Progenitor cell of endocrine pancreas (in vitro differentiated cells): ENCODE measurements at regions not wholly inside any gene's neighbourhood (a gene's known extent, or its start where the extent isn't known, plus 50 kb on each side); places are given as distances from the start of the nearest gene placed in this dataset.

Experiments used
- DNase-seq: peaks from one replicate; pipeline ENCODE4 v3.0.0; 2021; ENCODE audit warnings: low spot score; ENCODE audit not compliant: unreplicated experiment
- H3K27ac Mint-ChIP-seq: 2 replicates; pipeline ENCODE4 v1.8.0; 2021; ENCODE audit warnings: mild to moderate bottlenecking, moderate library complexity, mixed read lengths
- H3K27me3 Mint-ChIP-seq: 2 replicates; pipeline ENCODE4 v1.8.0; 2021; ENCODE audit warnings: mixed read lengths
- H3K36me3 Mint-ChIP-seq: 2 replicates; pipeline ENCODE4 v1.8.0; 2022; ENCODE audit warnings: mixed read lengths; ENCODE audit not compliant: insufficient read depth
- H3K4me1 Mint-ChIP-seq: 2 replicates; pipeline ENCODE4 v1.8.0; 2021; ENCODE audit warnings: low read depth, mixed read lengths
- H3K4me3 Mint-ChIP-seq: 2 replicates; pipeline ENCODE4 v1.8.0; 2021; ENCODE audit warnings: low read depth, mild to moderate bottlenecking, moderate library complexity, mixed read lengths
- H3K9me3 Mint-ChIP-seq: 2 replicates; pipeline ENCODE4 v1.8.0; 2021; ENCODE audit warnings: low read depth, mixed read lengths
- CTCF ChIP-seq: fragments of 200-600 bp; sonication (generic); IDR thresholded peaks from one replicate; pipeline ENCODE4 v1.5.0; 2021; ENCODE audit warnings: antibody characterized with exemption, mild to moderate bottlenecking; ENCODE audit not compliant: unreplicated experiment

- no peaks in the 10 kb centered on the region for H3K9me3 Mint-ChIP-seq
- H3K36me3 Mint-ChIP-seq, result no peaks in the 10 kb centered on the region
- no peak overlapping the region for H3K4me3 Mint-ChIP-seq
- H3K27ac Mint-ChIP-seq, result no peak overlapping the region
- no peak for TF ChIP-seq CTCF
- H3K4me1 Mint-ChIP-seq, result no peaks in the 10 kb centered on the region
- no peaks in the 10 kb centered on the region for H3K27me3 Mint-ChIP-seq
- DNase-seq, result no peak
Measured at GRCh38 chr1:201673093-201673492, 134.2 kb downstream of the NAV1 start.

GRCh38 chr1:201673915-201674314, 135.0 kb downstream of the NAV1 start:
- no peaks in the 10 kb centered on the region for H3K36me3 Mint-ChIP-seq
- no peaks in the 10 kb centered on the region for H3K9me3 Mint-ChIP-seq
- peaks cover 4% of the 10 kb centered on the region for H3K27me3 Mint-ChIP-seq
- no peak overlapping the region for H3K27ac Mint-ChIP-seq
- DNase-seq, result no peak
- no peak overlapping the region for H3K4me3 Mint-ChIP-seq
- no peak for TF ChIP-seq CTCF
- H3K4me1 Mint-ChIP-seq, result no peaks in the 10 kb centered on the region

- H3K4me3 Mint-ChIP-seq, result no peak overlapping the region
- no peak for DNase-seq
- H3K9me3 Mint-ChIP-seq, result no peaks in the 10 kb centered on the region
- H3K27ac Mint-ChIP-seq, result no peak overlapping the region
- no peak for TF ChIP-seq CTCF
- no peaks in the 10 kb centered on the region for H3K36me3 Mint-ChIP-seq
- peaks cover 9% of the 10 kb centered on the region for H3K27me3 Mint-ChIP-seq
- no peaks in the 10 kb centered on the region for H3K4me1 Mint-ChIP-seq
Measured at GRCh38 chr1:201675143-201675542, 136.2 kb downstream of the NAV1 start.

GRCh38 chr1:201676197-201676596, 137.3 kb downstream of the NAV1 start:
- no peak for TF ChIP-seq CTCF
- Mint-ChIP-seq H3K4me3 (no peak overlapping the region), H3K4me1 (no peaks in the 10 kb centered on the region), H3K27me3 (peaks cover 9% of the 10 kb centered on the region), H3K36me3 (no peaks in the 10 kb centered on the region), H3K27ac (no peak overlapping the region), H3K9me3 (no peaks in the 10 kb centered on the region)
- no peak for DNase-seq

GRCh38 chr1:201676641-201677040, 137.7 kb downstream of the NAV1 start:
- Mint-ChIP-seq H3K27ac (no peak overlapping the region), H3K36me3 (no peaks in the 10 kb centered on the region), H3K4me3 (no peak overlapping the region), H3K4me1 (no peaks in the 10 kb centered on the region), H3K27me3 (peaks cover 9% of the 10 kb centered on the region), H3K9me3 (no peaks in the 10 kb centered on the region)
- no peak for DNase-seq
- TF ChIP-seq CTCF, result no peak
